OCI-LY3 (cell line): ENCODE measurements at regions not wholly inside any gene's neighbourhood (a gene's known extent, or its start where the extent isn't known, plus 50 kb on each side); places are given as distances from the start of the nearest gene placed in this dataset.

Experiments used
- H2AFZ ChIP-seq: fragments of 200-600, 300-600 bp; shearing (Covaris generic); 2 replicates; pipeline ENCODE4 v1.6.0; 2014; ENCODE audit warnings: antibody characterized with exemption, low read depth, low read length
- H3K27ac ChIP-seq: fragments of 200-600, 300-600 bp; sonication (generic); 2 replicates; pipeline ENCODE4 v1.5.1; 2014; ENCODE audit warnings: mild to moderate bottlenecking, low read length, moderate library complexity, mixed read lengths
- H3K27me3 ChIP-seq: fragments of 200-600, 300-600 bp; sonication (generic); 2 replicates; pipeline ENCODE4 v1.6.1; 2014; ENCODE audit warnings: low read depth, low read length, mixed read lengths
- H3K36me3 ChIP-seq: fragments of 200-600, 300-600 bp; sonication (generic); replicated peaks from 2 replicates; pipeline ENCODE3; 2014; ENCODE audit warnings: low read depth, low read length, mixed read lengths
- H3K4me1 ChIP-seq: fragments of 300-600, 200-600 bp; sonication (generic); 2 replicates; pipeline ENCODE4 v1.6.1; 2014; ENCODE audit warnings: low read length, mixed read lengths
- H3K4me2 ChIP-seq: fragments of 200-600, 300-600 bp; sonication (generic); 2 replicates; pipeline ENCODE4 v1.6.1; 2014; ENCODE audit warnings: low read length, mixed read lengths
- H3K4me3 ChIP-seq: fragments of 300-600, 200-600 bp; sonication (generic); 2 replicates; pipeline ENCODE4 v1.5.1; 2014; ENCODE audit warnings: antibody characterized with exemption, mild to moderate bottlenecking, low read length, moderate library complexity
- H3K79me2 ChIP-seq: fragments of 300-600, 200-600 bp; shearing (Covaris generic); 2 replicates; pipeline ENCODE4 v1.6.1; 2014; ENCODE audit warnings: mild to moderate bottlenecking, low read length, mixed read lengths
- H3K9ac ChIP-seq: fragments of 300-600, 200-600 bp; shearing (Covaris generic); 2 replicates; pipeline ENCODE4 v1.6.0; 2014; ENCODE audit warnings: mild to moderate bottlenecking, low read length, moderate library complexity
- H3K9me3 ChIP-seq: fragments of 200-600, 300-600 bp; shearing (Covaris generic); 2 replicates; pipeline ENCODE4 v1.6.1; 2014; ENCODE audit warnings: low read length, mixed read lengths; ENCODE audit not compliant: insufficient read depth
- H4K20me1 ChIP-seq: fragments of 200-600, 300-600 bp; sonication (generic); 2 replicates; pipeline ENCODE4 v1.6.1; 2016; ENCODE audit warnings: low read length, mixed read lengths; ENCODE audit not compliant: insufficient read depth
- CTCF ChIP-seq: fragments of 200-600, 300-600 bp; sonication (generic); IDR thresholded peaks from 2 replicates; pipeline ENCODE4 v1.5.1; 2014; ENCODE audit warnings: antibody characterized with exemption, low read length, low read depth
- EZH2phosphoT487 ChIP-seq: fragments of 200-600 bp; shearing (Covaris generic); IDR thresholded peaks from 2 replicates; pipeline ENCODE4 v1.6.1; 2018; ENCODE audit warnings: antibody characterized with exemption, mixed run types, low read depth

GRCh38 chr5:67680099-67680498, 483.5 kb upstream of the CD180 start:
- no peaks in the 10 kb centered on the region for H3K79me2 ChIP-seq
- no peak for TF ChIP-seq EZH2phosphoT487
- TF ChIP-seq CTCF = no peak
- H3K9me3 ChIP-seq = no peaks in the 10 kb centered on the region
- no peaks in the 10 kb centered on the region for H3K4me1 ChIP-seq
- no peaks in the 10 kb centered on the region for H3K27me3 ChIP-seq
- no peak overlapping the region for H3K9ac ChIP-seq
- no peak overlapping the region for H2AFZ ChIP-seq
- H3K36me3 ChIP-seq = no peaks in the 10 kb centered on the region
- no peak overlapping the region for H3K4me2 ChIP-seq
- no peak overlapping the region for H3K4me3 ChIP-seq
- H4K20me1 ChIP-seq = no peaks in the 10 kb centered on the region
- no peak overlapping the region for H3K27ac ChIP-seq

GRCh38 chr5:67679184-67679841, 482.7 kb upstream of the CD180 start:
- H3K9ac ChIP-seq = no peak overlapping the region
- no peak overlapping the region for H2AFZ ChIP-seq
- TF ChIP-seq CTCF (no peak), EZH2phosphoT487 (no peak)
- H3K36me3 ChIP-seq = no peaks in the 10 kb centered on the region
- H3K9me3 ChIP-seq = no peaks in the 10 kb centered on the region
- no peaks in the 10 kb centered on the region for H3K79me2 ChIP-seq
- H3K4me1 ChIP-seq = no peaks in the 10 kb centered on the region
- H4K20me1 ChIP-seq = no peaks in the 10 kb centered on the region
- H3K4me3 ChIP-seq = no peak overlapping the region
- no peak overlapping the region for H3K27ac ChIP-seq
- no peak overlapping the region for H3K4me2 ChIP-seq
- H3K27me3 ChIP-seq = no peaks in the 10 kb centered on the region

- no peak overlapping the region for H3K9ac ChIP-seq
- H3K79me2 ChIP-seq = no peaks in the 10 kb centered on the region
- TF ChIP-seq EZH2phosphoT487 (no peak), CTCF (no peak)
- H3K27me3 ChIP-seq = no peaks in the 10 kb centered on the region
- H2AFZ ChIP-seq = no peak overlapping the region
- no peak overlapping the region for H3K4me3 ChIP-seq
- H3K4me2 ChIP-seq = no peak overlapping the region
- no peak overlapping the region for H3K27ac ChIP-seq
- no peaks in the 10 kb centered on the region for H3K36me3 ChIP-seq
- H4K20me1 ChIP-seq = no peaks in the 10 kb centered on the region
- no peaks in the 10 kb centered on the region for H3K9me3 ChIP-seq
- H3K4me1 ChIP-seq = no peaks in the 10 kb centered on the region
These were observed 482.0 kb upstream of the CD180 start for GRCh38 chr5:67678594-67678993.

GRCh38 chr5:67677422-67677970, 480.9 kb upstream of the CD180 start:
- no peaks in the 10 kb centered on the region for H3K4me1 ChIP-seq
- H3K9me3 ChIP-seq = no peaks in the 10 kb centered on the region
- no peaks in the 10 kb centered on the region for H3K27me3 ChIP-seq
- no peak overlapping the region for H2AFZ ChIP-seq
- no peak overlapping the region for H3K4me2 ChIP-seq
- no peaks in the 10 kb centered on the region for H3K36me3 ChIP-seq
- TF ChIP-seq CTCF (no peak), EZH2phosphoT487 (no peak)
- no peaks in the 10 kb centered on the region for H4K20me1 ChIP-seq
- no peak overlapping the region for H3K9ac ChIP-seq
- H3K79me2 ChIP-seq = no peaks in the 10 kb centered on the region
- H3K4me3 ChIP-seq = no peak overlapping the region
- H3K27ac ChIP-seq = no peak overlapping the region
